ENCODE measurements at regions not wholly inside any gene's neighbourhood (a gene's known extent, or its start where the extent isn't known, plus 50 kb on each side); places are given as distances from the start of the nearest gene placed in this dataset.

DNA sequence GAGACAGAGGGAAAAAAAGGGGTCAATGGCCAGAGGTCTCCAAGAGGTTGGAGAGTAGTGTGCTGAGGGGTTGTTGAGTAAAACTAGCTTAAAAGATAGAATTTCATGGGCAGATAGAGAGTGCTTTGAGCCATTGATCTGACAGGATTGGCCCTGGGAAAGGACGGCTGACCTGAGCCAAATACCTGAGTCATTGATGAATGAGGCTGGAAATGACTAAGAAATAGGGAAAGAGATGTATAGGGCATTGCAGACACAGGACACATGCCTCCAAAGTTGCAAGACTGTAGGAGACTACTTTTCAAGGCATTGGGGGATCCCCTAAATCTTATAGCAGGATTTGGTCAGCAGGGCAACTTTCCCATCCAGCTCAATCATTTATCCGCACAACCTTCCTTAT, 168.7 kb downstream of the ABCC12 start:
- TF ChIP-seq, protein P1, sequence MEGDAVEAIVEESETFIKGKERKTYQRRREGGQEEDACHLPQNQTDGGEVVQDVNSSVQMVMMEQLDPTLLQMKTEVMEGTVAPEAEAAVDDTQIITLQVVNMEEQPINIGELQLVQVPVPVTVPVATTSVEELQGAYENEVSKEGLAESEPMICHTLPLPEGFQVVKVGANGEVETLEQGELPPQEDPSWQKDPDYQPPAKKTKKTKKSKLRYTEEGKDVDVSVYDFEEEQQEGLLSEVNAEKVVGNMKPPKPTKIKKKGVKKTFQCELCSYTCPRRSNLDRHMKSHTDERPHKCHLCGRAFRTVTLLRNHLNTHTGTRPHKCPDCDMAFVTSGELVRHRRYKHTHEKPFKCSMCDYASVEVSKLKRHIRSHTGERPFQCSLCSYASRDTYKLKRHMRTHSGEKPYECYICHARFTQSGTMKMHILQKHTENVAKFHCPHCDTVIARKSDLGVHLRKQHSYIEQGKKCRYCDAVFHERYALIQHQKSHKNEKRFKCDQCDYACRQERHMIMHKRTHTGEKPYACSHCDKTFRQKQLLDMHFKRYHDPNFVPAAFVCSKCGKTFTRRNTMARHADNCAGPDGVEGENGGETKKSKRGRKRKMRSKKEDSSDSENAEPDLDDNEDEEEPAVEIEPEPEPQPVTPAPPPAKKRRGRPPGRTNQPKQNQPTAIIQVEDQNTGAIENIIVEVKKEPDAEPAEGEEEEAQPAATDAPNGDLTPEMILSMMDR (IDR thresholded peaks at IDR 0.05) = no peak
- TF ChIP-seq POLR2AphosphoS5 (IDR thresholded peaks at IDR 0.05) = no peak
- no peak for TF ChIP-seq EP300 (IDR thresholded peaks at IDR 0.05)
- TF ChIP-seq POLR2A (IDR thresholded peaks at IDR 0.05; ENCODE audit: low read depth) = no peak

All from esophagus muscularis mucosa (tissue), 4 donors.